HFFc6 (cell line): ENCODE measurements at regions not wholly inside any gene's neighbourhood (a gene's known extent, or its start where the extent isn't known, plus 50 kb on each side); places are given as distances from the start of the nearest gene placed in this dataset.

Experiments used
- DNase-seq: peaks from one replicate; pipeline ENCODE4 v3.0.0-alpha.2; 2018
- H3K27ac Mint-ChIP-seq: 2 replicates; pipeline ENCODE4 v1.8.0; 2020; ENCODE audit warnings: mild to moderate bottlenecking, mixed read lengths
- H3K27me3 Mint-ChIP-seq: 2 replicates; pipeline ENCODE4 v1.8.0; 2021; ENCODE audit warnings: mild to moderate bottlenecking, moderate library complexity, mixed read lengths; ENCODE audit not compliant: insufficient read depth
- H3K36me3 Mint-ChIP-seq: 2 replicates; pipeline ENCODE4 v1.8.0; 2021; ENCODE audit warnings: low read depth, mixed read lengths
- H3K4me1 Mint-ChIP-seq: 2 replicates; pipeline ENCODE4 v1.8.0; 2020; ENCODE audit warnings: low read depth, mixed read lengths
- H3K4me3 Mint-ChIP-seq: 2 replicates; pipeline ENCODE4 v1.8.0; 2020; ENCODE audit warnings: mild to moderate bottlenecking, moderate library complexity, mixed read lengths
- H3K9me3 Mint-ChIP-seq: 2 replicates; pipeline ENCODE4 v1.8.0; 2020; ENCODE audit warnings: mild to moderate bottlenecking, mixed read lengths
- CTCF ChIP-seq: fragments of 200-600 bp; sonication (generic); IDR thresholded peaks from 2 replicates; pipeline ENCODE4 v1.5.0; 2021; ENCODE audit warnings: antibody characterized with exemption, mild to moderate bottlenecking

- Mint-ChIP-seq H3K27me3 (peaks cover 3% of the 10 kb centered on the region; the same call in 1 of the 2 replicates), H3K36me3 (no peaks in the 10 kb centered on the region), H3K4me3 (no peak overlapping the region), H3K4me1 (no peaks in the 10 kb centered on the region), H3K9me3 (peaks cover 20% of the 10 kb centered on the region), H3K27ac (no peak overlapping the region)
- TF ChIP-seq CTCF: no peak
- DNase-seq: no peak
These were observed 480.9 kb downstream of the CDK5RAP2 start for GRCh38 chr9:120099065-120099464.

- Mint-ChIP-seq H3K4me1 (no peaks in the 10 kb centered on the region), H3K27ac (no peak overlapping the region), H3K27me3 (peaks cover 3% of the 10 kb centered on the region; the same call in 1 of the 2 replicates), H3K4me3 (no peak overlapping the region), H3K36me3 (no peaks in the 10 kb centered on the region), H3K9me3 (peaks cover 15% of the 10 kb centered on the region)
- DNase-seq: no peak
- no peak for TF ChIP-seq CTCF
These were observed 481.4 kb downstream of the CDK5RAP2 start for GRCh38 chr9:120098584-120098983.

DNA sequence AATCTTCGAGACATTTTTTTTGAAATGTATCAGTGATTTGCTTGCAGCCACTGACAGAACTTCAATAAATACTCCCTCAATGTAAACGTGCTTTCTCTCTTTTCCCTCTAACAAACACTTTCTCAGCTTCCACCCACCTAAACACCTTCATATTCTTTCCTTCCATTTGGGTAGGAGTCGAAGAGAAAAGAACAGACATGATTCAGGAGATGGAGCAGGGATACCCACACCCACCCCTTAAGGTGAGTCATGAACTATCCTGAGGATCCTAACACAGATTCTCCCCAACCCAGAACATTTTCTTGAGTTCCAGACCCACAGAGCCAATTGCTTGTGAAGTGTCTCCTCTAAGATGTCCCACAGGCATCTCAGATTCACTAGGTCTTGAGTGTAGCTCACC, 488.8 kb downstream of the CDK5RAP2 start:
- H3K9me3 Mint-ChIP-seq: peaks cover 60% of the 10 kb centered on the region
- peaks cover 2% of the 10 kb centered on the region; the same call in 1 of the 2 replicates for H3K27me3 Mint-ChIP-seq
- no peak for TF ChIP-seq CTCF
- no peak overlapping the region for H3K27ac Mint-ChIP-seq
- DNase-seq: no peak
- H3K4me1 Mint-ChIP-seq: no peaks in the 10 kb centered on the region
- no peak overlapping the region for H3K4me3 Mint-ChIP-seq
- peaks cover 6% of the 10 kb centered on the region; the same call in 1 of the 2 replicates for H3K36me3 Mint-ChIP-seq

GRCh38 chr9:120080849-120081248, 499.1 kb downstream of the CDK5RAP2 start:
- peaks cover 2% of the 10 kb centered on the region; the same call in 1 of the 2 replicates for H3K27me3 Mint-ChIP-seq
- H3K36me3 Mint-ChIP-seq: no peaks in the 10 kb centered on the region
- peaks cover 68% of the 10 kb centered on the region for H3K9me3 Mint-ChIP-seq
- H3K4me1 Mint-ChIP-seq: no peaks in the 10 kb centered on the region
- no peak overlapping the region for H3K27ac Mint-ChIP-seq
- no peak for DNase-seq
- no peak overlapping the region for H3K4me3 Mint-ChIP-seq
- TF ChIP-seq CTCF: no peak

GRCh38 chr9:120078112-120078511, 501.9 kb downstream of the CDK5RAP2 start:
- H3K9me3 Mint-ChIP-seq: peaks cover 47% of the 10 kb centered on the region
- DNase-seq: no peak
- H3K4me1 Mint-ChIP-seq: no peaks in the 10 kb centered on the region
- H3K36me3 Mint-ChIP-seq: no peaks in the 10 kb centered on the region
- peaks cover 3% of the 10 kb centered on the region; the same call in 1 of the 2 replicates for H3K27me3 Mint-ChIP-seq
- TF ChIP-seq CTCF: no peak
- H3K27ac Mint-ChIP-seq: no peak overlapping the region
- H3K4me3 Mint-ChIP-seq: no peak overlapping the region

DNA sequence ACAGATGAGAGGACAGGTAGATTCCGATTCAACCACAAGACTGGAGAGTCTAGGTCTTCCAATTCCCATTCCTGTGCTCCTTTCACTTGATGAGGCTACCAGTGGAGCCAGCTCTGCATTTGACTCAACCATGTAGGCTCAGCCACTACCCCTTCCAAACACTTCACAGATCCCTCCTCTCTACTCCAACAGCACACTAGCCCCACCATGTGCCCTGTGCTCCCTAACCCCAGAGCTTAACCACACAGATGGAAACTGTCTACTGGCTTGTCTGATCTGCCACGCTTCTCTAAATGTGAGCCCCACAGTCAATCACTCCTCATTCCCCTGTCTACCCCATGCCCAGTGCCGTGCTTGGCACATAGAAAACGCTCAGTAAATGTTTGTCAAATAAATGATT, 508.2 kb downstream of the CDK5RAP2 start:
- DNase-seq: no peak
- H3K9me3 Mint-ChIP-seq: peaks cover 19% of the 10 kb centered on the region
- H3K27me3 Mint-ChIP-seq: peaks cover 2% of the 10 kb centered on the region; the same call in 1 of the 2 replicates
- H3K4me1 Mint-ChIP-seq: no peaks in the 10 kb centered on the region
- TF ChIP-seq CTCF: no peak
- H3K4me3 Mint-ChIP-seq: no peak overlapping the region
- no peaks in the 10 kb centered on the region for H3K36me3 Mint-ChIP-seq
- H3K27ac Mint-ChIP-seq: no peak overlapping the region
